Cardiac muscle cell (in vitro differentiated cells and primary cell): ENCODE measurements at regions not wholly inside any gene's neighbourhood (a gene's known extent, or its start where the extent isn't known, plus 50 kb on each side); places are given as distances from the start of the nearest gene placed in this dataset.

ENCODE experiments used
- DNase-seq, 2 donors: peaks; one replicate each; pipeline versions ENCODE4 v3.0.0 to v3.0.0-alpha.2; 2010 to 2017; ENCODE audit warnings: low read depth in 1 of 2, low spot score in 1 of 2
- H3K27ac ChIP-seq: fragments of 200-600 bp; sonication (generic); 2 replicates; pipeline ENCODE4 v1.5.1; 2016
- H3K27me3 ChIP-seq: fragments of 200-600 bp; sonication (generic); 2 replicates; pipeline ENCODE4 v1.6.0; 2016; ENCODE audit warnings: control low read depth
- H3K36me3 ChIP-seq: fragments of 200-600 bp; sonication (generic); 2 replicates; pipeline ENCODE4 v1.5.1; 2016; ENCODE audit warnings: control low read depth
- H3K4me1 ChIP-seq: fragments of 200-600 bp; sonication (generic); 2 replicates; pipeline ENCODE4 v1.8.1; 2017; ENCODE audit warnings: low read depth, mild to moderate bottlenecking, mixed run types
- H3K4me3 ChIP-seq: fragments of 200-600 bp; sonication (generic); 2 replicates; pipeline ENCODE4 v1.5.1; 2016; ENCODE audit warnings: mild to moderate bottlenecking
- H3K9me3 ChIP-seq: fragments of 200-600 bp; sonication (generic); 2 replicates; pipeline ENCODE4 v1.5.1; 2017; ENCODE audit warnings: low read depth, mild to moderate bottlenecking, control low read depth
- TF ChIP-seq, protein P1 (sequence below): IDR thresholded peaks from 2 replicates; pipeline ENCODE4 v1.5.1; 2012; ENCODE audit warnings: low read depth, mild to moderate bottlenecking, low read length

DNA sequence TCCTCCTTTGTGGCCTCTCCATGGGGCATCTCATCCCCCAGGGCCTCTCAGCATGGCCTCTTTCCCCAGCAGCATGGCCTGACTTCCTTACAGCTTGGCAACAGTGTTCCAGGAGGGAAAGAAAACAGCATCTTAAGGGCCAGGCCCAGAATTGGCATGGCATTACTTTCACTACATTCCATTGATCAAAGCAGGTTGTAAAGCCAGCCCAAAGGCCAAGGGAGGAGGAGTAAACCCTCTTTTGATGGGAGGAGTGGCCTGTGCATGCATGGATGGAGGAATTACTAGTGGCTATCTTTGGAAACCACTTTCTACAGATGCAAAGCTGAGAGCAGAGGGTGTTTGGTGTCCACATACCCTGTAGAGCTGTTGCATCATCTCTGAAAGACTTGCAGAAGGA, 149.4 kb downstream of the AIPL1 start:
- no peaks in the 10 kb centered on the region for H3K27me3 ChIP-seq
- H3K4me1 ChIP-seq = no peaks in the 10 kb centered on the region
- TF ChIP-seq, protein P1, sequence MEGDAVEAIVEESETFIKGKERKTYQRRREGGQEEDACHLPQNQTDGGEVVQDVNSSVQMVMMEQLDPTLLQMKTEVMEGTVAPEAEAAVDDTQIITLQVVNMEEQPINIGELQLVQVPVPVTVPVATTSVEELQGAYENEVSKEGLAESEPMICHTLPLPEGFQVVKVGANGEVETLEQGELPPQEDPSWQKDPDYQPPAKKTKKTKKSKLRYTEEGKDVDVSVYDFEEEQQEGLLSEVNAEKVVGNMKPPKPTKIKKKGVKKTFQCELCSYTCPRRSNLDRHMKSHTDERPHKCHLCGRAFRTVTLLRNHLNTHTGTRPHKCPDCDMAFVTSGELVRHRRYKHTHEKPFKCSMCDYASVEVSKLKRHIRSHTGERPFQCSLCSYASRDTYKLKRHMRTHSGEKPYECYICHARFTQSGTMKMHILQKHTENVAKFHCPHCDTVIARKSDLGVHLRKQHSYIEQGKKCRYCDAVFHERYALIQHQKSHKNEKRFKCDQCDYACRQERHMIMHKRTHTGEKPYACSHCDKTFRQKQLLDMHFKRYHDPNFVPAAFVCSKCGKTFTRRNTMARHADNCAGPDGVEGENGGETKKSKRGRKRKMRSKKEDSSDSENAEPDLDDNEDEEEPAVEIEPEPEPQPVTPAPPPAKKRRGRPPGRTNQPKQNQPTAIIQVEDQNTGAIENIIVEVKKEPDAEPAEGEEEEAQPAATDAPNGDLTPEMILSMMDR = no peak
- no peak overlapping the region for H3K27ac ChIP-seq
- H3K9me3 ChIP-seq = no peaks in the 10 kb centered on the region
- H3K4me3 ChIP-seq = no peak overlapping the region
- no peaks in the 10 kb centered on the region for H3K36me3 ChIP-seq
- DNase-seq = no peak

DNA sequence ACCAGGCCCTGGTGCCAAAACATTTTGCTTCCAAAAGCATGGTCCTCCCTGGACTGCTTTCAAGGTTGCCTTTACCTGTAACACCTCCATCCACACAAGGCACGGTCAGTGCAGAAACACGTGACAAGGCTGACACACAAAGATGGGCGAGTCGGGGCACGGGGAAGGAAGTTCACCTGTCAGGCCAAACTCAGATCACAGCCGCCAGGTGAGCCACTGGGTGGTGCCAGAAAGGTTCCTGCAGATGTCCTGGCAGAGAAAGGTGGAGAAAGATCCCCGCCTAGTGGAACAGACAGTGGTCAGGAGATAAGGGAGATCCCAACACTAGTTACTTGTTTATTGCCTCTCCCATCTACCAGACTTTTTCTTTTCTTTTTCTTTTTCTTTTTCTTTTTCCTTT, 155.3 kb downstream of the AIPL1 start:
- Histone ChIP-seq H3K27me3 (no peaks in the 10 kb centered on the region), H3K4me3 (no peak overlapping the region), H3K27ac (no peak overlapping the region), H3K36me3 (no peaks in the 10 kb centered on the region), H3K4me1 (no peaks in the 10 kb centered on the region), H3K9me3 (no peaks in the 10 kb centered on the region)
- no peak for DNase-seq
- TF ChIP-seq, protein P1 = no peak

DNA sequence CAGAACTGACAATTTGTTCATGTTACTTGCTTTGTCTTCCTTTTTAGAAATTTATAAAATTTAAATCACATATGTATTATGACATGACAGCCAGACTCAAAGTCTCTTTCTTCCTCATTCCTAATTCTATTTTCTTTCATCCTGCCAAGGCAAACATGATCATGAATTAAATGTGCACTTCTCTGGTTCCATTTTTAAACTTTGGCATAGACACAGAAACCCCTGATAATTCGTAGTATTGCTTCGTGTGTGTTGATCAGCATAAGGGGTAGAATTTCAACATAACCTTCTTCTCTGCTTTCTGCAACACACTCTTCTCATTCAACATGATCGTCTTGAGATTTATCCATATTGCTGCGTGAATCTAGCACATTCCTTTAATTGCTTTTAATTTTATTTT, 156.5 kb downstream of the AIPL1 start:
- Histone ChIP-seq H3K4me3 (no peak overlapping the region), H3K9me3 (no peaks in the 10 kb centered on the region), H3K27me3 (no peaks in the 10 kb centered on the region), H3K4me1 (no peaks in the 10 kb centered on the region), H3K27ac (no peak overlapping the region), H3K36me3 (no peaks in the 10 kb centered on the region)
- TF ChIP-seq, protein P1 = no peak
- no peak for DNase-seq

DNA sequence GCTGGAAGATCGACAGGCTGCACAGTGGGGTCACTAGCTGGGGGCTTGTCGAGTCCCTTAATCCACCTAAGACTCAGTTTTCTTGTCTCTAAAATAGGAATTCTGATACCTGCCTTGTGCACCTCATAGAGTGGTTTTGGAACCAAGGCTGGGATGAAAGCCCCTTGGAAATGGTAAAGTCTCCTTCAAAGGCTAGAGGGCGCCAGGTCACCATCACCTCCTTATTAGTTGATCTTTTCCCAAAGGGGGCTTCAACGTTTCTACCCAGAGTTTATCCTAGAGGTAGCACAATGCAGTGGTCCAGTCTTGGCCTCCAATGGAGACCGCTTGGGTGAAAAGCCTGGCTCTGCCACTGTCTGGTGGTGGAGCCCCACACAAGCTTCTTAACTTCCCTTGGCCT, 158.2 kb downstream of the AIPL1 start:
- H3K27ac ChIP-seq = no peak overlapping the region
- TF ChIP-seq, protein P1 = no peak
- no peaks in the 10 kb centered on the region for H3K27me3 ChIP-seq
- no peaks in the 10 kb centered on the region for H3K4me1 ChIP-seq
- no peaks in the 10 kb centered on the region for H3K36me3 ChIP-seq
- no peak for DNase-seq
- no peaks in the 10 kb centered on the region for H3K9me3 ChIP-seq
- no peak overlapping the region for H3K4me3 ChIP-seq

DNA sequence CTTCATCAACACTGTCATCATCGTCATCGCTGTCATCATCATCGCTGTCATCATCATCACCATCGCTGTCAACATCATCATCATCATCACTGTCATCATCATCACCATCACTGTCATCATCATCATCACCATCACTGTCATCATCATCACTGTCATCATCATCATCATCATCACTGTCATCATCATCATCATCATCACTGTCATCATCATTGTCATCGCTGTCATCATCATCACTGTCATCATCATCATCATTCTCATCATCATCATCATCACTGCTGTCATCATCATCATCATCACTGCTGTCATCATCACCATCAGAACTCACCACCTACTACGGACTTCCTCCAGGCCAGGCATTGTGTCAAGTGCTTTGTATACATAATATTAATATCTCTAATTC, 160.6 kb downstream of the AIPL1 start:
- Histone ChIP-seq H3K36me3 (no peaks in the 10 kb centered on the region), H3K27ac (no peak overlapping the region)

More for the DNA sequence above, 160.6 kb downstream of the AIPL1 start:
- TF ChIP-seq, protein P1 = no peak
- H3K9me3 ChIP-seq = no peaks in the 10 kb centered on the region
- H3K4me1 ChIP-seq = no peaks in the 10 kb centered on the region
- DNase-seq = no peak
- no peaks in the 10 kb centered on the region for H3K27me3 ChIP-seq
- H3K4me3 ChIP-seq = no peak overlapping the region
